Stimulated activated CD8-positive, alpha-beta memory T cell treated with anti-CD3 and anti-CD28 coated beads, Interleukin-15, amount 100 ng/mL, for 4 hours (primary cell): ENCODE measurements at regions not wholly inside any gene's neighbourhood (a gene's known extent, or its start where the extent isn't known, plus 50 kb on each side); places are given as distances from the start of the nearest gene placed in this dataset.

Experiments
- DNase-seq, 2 donors: peaks; one replicate each; pipeline ENCODE4 v3.0.0-alpha.2; 2020; ENCODE audit warnings: low read depth in 2 of 2

DNA sequence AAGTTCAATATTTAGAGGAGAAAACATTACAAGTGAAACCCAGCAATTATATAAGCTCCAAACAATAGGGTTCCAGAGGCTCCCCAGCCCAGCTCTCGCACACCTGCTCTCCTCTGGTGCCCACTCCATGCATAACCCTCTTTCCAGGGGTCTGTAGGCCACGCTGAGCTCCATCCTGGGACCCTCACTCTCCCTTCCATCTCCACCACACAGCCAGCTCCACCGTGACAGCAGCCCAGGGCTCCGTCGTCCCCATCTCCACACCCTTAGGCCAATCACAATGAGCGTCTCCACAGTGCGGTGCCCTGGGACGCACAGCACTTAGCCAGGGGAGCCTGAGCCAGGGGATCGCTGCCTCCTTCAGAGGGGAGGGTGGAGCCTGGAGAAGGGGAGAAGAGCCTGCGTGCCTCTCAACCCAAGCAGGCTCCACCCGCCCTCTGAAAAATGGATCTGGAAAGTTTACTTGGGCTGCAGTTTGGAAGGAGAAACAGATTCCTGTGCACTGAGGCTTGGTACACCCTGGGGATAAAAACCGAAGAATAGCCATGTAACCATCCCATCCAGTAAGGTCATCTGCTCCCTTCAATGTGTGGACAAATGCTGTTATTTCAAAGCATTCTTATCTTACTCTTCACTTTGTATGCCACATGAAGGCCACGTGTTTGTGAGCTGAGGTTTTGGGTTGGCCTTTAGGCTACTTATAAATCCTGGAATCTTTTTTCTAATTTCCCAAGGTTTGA is 72.4 kb upstream of the GGTLC1 start:
- DNase-seq = no peak

DNA sequence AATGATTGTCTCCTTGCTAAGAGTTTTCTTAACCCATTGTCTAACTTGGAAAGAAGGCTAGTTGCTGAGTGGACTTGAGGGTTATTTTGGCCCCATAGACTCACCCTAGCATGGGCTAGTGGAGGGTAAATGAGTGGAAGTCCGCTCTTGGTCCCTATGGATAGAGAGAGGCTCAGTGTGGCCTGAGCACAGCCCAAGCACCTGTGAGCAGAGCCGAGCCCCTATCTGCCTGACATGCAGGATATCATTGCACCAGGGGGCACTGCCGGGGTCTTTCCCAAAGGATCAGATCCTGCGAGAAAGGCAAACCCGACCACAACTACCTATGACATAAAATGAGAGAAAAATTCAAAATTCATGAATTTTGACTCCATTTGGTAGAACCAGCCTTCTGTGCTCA is 70.6 kb upstream of the GGTLC1 start:
- DNase-seq = no peak

DNA sequence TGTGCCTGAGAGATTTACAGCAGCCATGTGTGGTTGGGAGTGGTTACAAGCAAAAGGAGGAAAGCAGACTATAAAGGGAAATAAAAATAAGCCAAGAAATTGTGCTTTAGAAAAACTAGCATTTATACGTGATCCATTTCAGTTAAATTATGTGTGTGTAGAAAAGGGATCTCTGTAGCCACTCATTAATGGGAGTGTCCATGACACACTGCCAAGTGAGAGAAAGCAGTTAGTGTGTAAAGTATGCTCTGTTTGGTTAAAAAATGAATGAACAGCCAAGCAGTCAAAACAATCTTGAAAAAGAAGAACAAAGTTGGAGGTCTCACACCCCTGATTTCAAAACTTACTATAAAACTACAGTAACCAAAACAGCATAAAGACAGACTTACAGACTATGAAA is 67.9 kb upstream of the GGTLC1 start:
- no peak for DNase-seq

DNA sequence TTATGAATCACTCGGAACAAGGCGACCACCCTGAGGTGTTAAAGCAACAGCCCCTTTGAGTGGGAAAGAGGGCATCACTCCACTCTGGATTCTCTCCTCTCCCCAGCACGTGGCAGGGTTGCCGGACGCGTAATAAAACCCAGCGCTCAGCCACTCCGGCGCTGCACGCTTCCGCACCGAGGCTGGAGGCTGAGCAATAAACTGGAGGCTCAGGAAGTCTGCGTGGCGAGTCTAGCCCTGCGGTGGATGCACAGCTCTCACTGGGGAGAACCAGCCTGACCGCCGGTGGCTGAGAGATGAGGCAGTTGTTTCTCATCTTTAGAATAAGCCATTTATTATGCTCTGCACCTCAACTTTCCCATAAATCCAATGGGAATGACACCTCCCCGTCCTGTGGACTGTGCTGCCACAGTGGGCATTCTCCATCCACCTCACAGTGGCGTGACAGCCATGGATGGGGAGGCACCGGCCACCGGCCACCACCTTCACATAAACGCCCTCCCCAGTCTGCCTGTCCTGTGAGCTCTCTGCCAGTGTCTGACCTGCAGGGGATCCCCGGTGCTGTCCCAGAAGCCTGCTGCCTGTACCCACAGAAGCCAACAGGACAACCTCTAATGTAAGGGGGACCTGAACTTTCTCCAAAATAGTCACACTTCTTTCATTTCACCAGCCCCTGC is 64.2 kb upstream of the GGTLC1 start:
- no peak for DNase-seq

DNA sequence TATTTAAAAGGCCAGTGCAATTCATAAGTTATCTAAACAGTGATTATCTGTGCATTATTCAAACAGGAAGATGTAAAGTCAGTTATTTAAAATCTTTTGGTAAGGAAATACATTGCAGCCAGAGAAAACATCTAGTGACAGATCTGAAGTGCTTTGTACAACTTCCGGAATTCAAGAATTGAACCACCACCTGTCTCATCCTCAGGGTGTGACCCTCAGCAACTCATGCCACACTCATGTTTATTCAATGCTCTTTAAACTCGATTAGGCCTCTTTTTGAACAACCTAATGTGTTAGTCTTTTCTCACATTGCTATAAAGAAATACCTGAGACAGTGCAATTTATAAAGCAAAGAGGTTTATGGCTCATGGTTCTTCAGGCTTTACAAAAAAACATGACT is 62.6 kb upstream of the GGTLC1 start:
- DNase-seq = no peak

DNA sequence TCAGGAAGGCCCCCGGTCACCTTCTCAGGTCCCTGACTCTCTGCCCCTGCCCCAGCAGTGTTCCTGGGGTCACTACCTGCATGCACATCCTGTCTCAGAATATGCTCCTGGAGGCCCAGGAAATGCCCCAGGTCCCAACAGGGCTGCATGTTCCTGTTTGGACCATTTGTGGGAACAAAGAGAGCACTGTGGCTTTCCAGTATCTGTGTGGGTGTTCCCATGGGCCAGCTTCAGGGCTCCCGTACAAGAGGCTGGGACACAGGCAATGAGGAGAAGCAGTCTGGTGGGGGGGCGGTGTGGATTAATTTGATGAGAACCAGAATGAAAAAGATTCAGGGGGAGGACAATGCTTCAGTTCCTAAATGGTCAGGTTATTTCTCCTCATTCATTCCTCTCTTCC is 61.5 kb upstream of the GGTLC1 start:
- DNase-seq = no peak

DNA sequence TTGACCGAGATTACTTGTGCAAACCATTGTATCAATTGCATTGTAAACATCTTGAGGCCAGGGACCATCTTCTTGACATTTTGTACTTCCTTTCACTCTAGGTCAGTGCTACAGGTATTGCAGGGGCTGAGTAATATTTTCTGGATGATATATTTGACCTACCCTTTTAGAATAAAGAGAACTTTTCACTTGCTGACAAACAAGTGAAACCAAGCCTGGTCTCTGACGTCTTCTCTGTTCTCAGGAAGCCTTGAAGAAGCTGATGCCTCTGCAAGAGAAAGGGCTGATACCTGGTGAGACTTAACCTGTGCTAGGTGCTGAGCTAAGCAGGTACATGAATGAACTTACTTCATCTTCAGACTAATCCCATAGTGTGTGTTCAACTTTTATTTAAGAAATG is 60.5 kb upstream of the GGTLC1 start:
- DNase-seq = no peak

DNA sequence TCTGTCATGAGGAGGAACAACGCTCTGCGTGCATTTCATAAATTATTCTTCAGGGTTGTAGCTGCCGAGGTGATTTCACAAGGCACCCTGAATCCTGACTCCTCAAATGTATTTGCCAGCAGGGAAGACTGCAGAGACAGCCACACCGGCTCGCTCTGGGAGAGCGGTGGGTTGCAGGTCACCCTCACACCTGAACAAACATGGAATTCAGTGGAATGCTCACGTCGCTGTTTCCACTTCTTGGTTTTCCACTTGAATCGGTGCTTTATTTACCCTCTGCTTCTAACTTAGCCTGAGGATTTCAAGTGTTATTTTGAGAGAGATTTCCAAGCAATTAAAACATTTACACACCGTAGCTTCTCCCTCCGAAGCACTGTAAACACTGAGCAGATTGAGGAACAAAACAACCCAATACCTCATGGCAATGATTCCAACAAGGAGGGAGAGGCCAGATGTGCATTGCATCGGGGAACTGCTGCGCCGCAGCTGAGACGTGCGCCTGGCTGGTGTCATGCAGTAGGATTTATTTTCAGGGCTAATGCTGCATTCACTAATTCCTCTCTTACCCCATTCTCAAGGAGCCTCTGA is 59.5 kb upstream of the GGTLC1 start:
- DNase-seq = no peak

DNA sequence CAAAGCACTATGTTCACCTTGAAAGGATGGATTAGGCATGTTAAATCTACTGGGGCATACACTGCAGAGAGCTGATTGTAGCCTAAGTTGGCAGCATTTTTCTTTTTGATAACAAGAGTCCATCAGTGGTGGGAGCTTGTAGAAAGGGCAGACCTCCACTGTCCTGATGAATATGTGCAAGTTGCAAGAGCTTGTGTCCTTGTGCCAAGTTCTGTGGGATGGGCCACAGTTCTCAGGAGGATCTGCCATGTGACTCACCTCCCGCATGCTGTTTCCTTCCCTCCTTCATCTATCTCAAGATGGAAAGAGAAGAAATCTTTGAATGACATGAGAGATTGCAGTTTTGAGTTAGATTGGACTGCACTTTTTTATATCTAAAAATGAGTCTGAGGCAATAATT is 58.3 kb upstream of the GGTLC1 start:
- DNase-seq = no peak

DNA sequence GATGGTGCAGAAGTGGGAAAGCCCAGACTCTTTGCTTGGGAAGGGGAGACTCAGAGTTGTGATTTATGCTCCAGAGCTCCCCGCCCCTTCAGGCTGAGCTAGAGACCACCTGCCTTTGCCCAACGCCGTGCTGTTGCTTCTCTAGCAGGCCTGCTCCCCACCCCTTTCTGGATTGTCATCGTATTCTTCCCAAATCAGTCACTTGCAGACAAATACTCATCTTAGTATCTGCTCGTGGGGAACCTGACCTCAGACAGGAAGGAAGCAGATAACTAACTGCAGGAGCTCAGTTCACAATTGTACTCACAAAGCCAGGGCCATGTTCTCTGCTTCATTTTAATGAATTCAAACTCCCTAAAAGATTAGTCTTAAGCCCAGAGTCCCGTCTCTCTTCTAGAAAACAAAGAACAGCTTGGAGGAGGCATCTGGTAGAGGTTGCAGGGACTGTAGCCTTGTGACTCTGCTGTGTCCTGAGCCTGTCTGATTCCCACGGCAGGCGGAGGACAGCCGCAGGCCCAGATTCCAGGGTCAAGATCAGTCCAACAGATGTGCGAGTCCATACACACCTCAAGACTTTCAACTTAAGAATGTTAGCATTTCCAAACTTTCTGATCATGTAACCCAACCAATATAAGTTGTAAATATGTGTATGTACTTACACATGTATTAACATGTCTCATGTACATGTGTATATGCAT is 57.2 kb upstream of the GGTLC1 start:
- no peak for DNase-seq

DNA sequence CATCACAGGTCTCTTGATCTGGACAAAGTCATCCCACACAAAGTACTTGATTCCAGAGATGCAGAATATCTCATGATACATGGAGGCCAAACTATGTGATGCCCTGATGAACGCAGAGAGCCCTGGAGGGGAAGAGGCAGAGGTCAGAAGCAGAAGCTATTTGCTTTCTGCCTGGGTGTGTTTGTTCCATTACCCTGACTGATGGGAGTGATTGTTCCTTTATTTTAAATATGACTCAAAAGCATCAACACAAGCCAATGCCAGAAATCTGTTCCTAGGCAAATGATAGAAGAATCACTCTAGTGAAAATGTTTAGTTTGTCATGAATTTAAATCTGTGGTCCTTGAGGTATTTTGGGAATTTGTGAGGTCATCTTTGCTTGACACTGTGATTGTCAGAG is 54.7 kb upstream of the GGTLC1 start:
- no peak for DNase-seq

DNA sequence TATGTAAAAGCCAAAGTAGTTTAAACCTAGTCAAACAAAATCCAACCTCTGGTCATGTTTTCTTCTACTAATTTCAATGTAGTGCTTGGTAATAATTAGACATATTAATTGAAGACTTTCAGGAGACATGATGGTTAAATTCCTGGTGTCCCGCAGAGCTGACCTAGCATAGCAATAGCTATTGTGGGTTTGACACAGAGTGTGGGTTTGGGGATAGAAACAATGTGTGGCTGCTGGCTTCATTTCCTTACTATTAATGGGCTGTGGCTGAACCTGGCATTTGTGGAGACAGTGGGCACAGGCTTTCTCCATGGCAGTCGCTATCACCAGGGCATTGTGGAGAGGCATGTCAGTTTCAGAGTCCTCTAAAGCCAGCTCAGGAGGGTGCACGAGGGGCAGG is 54.1 kb upstream of the GGTLC1 start:
- no peak for DNase-seq

DNA sequence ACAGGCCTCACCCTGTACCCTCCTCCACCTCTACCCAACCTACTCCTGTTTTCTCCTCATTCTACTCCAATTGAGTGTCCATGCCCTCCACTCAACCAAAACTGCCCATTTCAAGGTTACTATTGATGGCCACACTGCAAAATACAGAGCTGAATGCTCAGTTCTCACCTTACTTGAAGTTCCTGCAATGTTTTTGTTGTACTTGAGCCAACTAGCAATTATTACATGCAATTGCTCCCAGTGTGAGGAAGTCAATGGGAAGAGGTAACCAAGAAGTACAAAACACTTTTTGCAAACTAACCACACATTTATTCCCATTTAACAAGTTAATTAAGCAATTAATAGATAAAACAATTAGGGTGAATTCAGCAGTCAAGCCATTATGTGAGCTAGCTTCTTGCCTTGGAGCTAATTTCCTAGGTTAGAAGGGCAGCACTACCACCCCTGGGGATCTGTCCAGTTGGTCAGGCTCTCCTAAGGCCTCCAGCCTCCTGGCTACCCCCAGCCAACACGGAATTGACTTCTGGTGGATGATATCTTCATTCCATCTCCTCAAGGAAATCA is 52.4 kb upstream of the GGTLC1 start:
- no peak for DNase-seq

DNA sequence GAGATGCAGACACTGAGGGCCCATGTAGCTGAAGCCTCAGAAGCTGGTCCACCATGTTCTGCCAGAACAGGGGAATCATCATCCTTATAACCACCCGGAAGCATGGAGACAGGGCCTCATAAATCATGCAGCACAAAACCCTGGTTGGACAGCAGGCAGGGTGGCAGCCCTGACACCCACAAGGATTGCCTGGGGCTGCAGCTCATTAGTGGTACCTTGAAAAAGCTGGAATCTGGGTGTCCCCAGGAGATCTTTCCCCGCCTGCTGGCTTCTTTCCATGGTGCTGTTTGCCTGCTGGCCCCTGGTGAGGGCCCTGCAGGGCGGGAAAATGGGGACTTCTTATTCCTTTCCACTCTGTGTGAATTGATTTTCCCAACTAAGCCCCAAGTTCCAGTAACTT is 50.6 kb upstream of the GGTLC1 start:
- no peak for DNase-seq
